HG03558 (cell line): ENCODE measurements at regions not wholly inside any gene's neighbourhood (a gene's known extent, or its start where the extent isn't known, plus 50 kb on each side); places are given as distances from the start of the nearest gene placed in this dataset.
"Not testable (repeated sequence)": the region's sequence is repeated elsewhere in the genome, so short reads cannot be mapped to it uniquely, and the experiment has no call there.

Source experiments
- ATAC-seq: cut with Tn5 transposase; IDR thresholded peaks from one replicate; pipeline ENCODE4 v1.9.1; 2021; ENCODE audit warnings: moderate number of reproducible peaks; ENCODE audit not compliant: unreplicated experiment; ENCODE audit errors: extremely low read depth

DNA sequence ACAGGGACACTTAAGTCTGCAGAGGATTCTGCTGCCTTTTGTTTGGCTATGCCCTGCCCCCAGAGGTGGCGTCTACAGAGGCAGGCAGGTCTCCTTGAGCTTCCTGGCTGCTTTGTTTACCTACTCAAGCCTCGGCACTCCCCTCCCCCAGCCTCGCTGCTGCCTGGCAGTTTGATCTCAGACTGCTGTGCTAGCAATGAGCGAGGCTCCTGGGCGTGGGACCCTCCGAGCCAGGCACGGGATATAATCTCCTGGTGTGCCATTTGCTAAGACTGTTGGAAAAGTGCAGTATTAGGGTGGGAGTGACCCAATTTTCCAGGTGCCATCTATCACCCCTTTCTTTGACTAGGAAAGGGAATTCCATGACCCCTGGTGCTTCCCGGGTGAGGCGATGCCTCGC is 725.0 kb upstream of the HS6ST1 start:
- ATAC-seq, result not testable (repeated sequence)

DNA sequence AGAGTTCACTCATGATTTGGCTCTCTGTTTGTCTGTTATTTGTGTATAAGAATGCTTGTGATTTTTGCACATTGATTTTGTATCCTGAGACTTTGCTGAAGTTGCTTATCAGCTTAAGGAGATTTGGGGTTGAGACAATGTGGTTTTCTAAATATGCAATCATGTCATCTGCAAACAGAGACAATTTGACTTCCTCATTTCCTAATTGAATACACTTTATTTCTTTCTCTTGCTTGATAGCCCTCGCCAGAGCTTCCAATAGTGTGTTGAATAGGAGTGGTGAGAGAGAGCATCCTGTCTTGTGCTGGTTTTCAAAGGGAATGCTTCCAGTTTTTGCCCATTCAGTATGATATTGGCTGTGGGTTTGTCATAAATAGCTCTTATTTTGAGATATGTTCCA is 727.8 kb upstream of the HS6ST1 start:
- not testable (repeated sequence) for ATAC-seq

DNA sequence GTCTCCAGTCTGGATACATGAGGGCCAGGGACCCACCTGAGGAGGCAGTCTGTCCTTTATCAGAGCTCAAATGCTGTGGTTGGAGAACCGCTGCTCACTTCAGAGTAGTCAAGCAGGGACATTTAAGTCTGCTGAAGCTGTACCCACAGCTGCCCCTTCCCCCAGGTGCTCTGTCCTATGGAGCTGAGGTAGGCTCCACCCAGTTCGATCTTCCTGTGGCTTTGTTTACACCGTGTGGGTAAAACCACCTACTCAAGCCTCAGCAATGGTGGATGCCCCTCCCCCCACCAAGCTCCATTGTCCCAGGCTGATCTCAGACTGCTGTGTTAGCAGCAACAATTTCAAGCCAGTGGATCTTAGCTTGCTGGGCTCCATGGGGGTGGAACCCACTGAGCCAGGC is 731.4 kb upstream of the HS6ST1 start:
- ATAC-seq, result no peak

- no peak for ATAC-seq
These were observed 736.6 kb upstream of the HS6ST1 start for GRCh38 chr2:129055242-129055641.

DNA sequence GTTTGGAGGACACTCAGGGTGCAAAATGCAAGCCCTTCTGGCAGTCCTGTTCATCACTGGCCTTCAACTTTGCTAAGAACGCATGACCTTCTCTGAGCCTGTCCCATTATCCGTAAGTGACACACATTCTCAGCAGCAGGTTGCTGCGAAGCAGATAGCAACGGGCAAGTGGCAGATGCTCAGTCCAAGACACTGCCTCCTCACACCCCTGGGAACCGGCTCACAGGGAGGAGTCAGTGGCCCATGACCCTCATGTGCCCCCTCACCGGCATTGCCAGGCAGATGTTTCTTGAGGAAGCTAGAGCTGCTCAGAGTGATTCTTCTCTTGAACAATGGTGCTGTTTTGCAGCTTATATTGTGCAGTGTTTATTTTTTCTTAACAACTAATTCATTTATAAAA is 737.2 kb upstream of the HS6ST1 start:
- ATAC-seq, result no peak

DNA sequence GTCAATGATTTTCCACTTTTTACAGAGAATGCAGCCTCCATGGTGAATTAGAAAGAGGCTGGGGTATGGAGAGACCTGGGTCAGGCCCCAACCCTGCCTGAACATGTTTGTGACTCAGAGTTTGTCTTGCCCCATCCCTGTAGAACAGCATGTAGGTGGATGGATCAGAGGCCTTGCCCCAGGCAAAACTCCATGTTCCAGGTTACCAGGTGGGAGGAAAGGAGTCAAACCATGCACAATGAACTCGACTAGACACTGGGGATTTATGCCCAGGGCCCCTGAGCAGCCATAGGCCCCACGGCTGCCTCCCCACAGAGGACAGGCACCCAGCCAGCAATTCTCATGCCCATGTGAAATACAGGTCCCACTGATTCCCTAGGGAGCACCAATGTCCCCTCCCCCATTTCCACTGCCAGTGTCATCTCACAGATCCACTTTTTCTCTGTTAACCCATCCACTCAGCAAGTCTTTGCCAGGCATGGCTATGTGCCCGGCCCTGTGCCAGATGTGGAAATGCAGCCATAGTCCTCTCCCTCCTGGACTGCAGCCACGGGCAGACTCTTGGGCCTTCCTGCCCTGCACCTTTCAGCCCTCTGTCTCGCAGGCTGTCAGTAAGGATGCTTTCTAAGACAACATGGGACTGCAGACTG is 737.8 kb upstream of the HS6ST1 start:
- no peak for ATAC-seq

DNA sequence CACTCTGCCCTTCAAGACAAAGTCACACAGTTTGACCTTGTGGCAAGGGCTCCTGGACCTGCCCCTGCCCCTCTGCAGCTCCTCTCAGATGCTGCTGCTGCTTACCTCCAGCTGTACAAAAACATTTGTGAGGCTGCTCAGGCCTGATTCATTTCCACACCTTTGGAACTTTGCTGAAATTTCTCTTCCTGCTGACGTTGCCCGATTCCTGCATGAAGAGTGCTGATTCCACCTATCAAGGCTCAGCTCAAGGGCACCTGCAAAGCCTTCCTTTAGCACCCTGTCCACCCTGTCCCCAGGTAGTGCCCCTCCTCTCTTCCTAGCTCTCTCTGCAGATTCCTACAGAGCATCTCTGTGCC is 738.3 kb upstream of the HS6ST1 start:
- no peak for ATAC-seq

DNA sequence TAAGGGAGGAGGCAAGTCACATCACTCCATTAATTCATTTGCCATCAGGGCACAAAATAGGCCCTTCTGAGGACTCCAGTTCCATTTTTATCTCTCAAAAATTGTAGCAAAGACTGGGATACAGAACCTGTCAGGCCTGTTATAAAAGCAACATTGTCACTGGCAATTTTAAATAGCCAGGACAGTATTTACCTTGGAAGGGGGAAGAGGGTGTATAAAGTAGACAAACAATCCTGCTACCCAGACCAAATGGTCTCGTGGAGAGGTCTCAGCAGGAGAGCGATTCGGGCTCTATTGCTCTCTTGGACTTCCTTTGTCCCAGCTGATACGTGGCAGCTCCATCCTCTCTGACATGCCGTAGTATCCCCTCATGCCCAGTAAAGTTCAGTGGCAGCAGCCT is 740.3 kb upstream of the HS6ST1 start:
- ATAC-seq, result no peak

GRCh38 chr2:129059476-129059875 is 740.8 kb upstream of the HS6ST1 start:
- ATAC-seq, result no peak

DNA sequence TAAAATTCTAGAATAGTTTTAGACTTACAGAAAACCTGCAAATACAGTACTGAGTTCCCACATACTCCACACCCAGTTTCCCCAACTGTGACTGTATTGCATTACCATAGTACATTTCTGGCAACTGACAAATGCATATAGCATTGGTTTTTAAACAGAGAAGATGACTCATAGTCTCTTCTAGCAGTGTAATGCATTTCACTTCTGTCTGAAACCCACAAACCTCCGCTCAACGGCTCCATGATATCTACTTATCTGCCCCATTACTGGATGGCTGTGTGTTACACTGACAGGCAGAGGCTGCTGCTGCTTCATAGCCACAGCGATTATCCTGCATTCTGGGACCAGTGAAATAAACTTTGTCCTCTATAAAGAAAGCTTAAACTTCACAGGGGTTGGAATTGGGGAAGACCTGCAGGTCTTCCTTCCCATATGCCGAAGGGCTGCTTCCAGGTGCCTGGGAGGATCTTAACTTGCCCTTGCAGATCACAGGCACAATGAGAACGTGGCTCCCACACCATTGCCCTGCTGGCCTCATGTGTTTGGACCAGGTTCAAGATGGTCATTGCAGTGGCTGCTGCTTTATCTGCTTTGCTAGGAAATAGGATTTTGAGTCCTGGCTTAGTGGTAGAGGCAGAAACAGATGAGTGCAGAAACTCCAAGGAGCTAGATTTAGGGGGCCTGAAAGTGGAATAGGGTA is 742.6 kb upstream of the HS6ST1 start:
- peak; percentile 68 for ATAC-seq

GRCh38 chr2:129061769-129062121 is 743.1 kb upstream of the HS6ST1 start:
- ATAC-seq, result no peak

GRCh38 chr2:129062146-129062912 is 743.7 kb upstream of the HS6ST1 start:
- no peak for ATAC-seq

- no peak for ATAC-seq
These were observed 748.4 kb upstream of the HS6ST1 start for GRCh38 chr2:129067070-129067469.

DNA sequence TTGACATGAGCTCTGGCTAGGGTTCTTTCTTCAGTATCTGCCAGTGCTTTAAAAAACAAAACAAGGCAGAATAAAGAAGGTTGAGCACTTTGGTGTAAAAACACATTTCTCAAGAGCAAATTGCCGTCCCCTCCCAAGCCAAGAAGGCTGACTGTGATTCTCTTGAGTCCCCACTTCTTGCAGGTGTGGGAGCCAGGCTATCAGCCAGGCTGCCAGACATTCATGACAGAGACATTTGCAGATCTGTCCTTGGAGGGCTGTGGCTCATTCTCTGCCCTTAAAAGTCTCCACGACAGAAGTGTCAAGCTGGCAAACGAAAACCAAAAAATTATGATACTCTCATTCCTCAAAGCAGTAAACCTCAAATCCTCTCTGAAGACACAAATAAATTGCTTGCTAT is 749.3 kb upstream of the HS6ST1 start:
- no peak for ATAC-seq

DNA sequence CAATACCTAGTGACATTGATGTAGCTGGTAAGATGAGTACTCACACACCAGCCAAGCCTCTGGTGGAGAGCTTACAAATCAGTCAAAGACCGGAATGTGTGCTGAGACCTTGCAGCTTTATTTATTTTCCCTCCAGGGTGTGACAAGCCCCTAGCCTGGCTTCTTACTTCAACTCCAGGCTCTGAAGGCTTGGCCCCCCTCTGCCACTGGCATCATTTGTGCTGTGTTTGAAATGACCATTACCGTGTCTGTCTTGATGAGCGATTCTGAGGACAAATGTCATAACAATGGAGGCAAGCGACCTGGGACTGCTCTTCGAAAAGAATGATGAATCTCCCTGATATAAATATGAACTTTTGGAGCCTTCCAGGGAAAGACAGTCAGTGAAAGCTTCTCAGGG is 749.9 kb upstream of the HS6ST1 start:
- no peak for ATAC-seq

- ATAC-seq, result no peak
These were observed 751.4 kb upstream of the HS6ST1 start for GRCh38 chr2:129069875-129070594.

GRCh38 chr2:129070663-129071062 is 752.0 kb upstream of the HS6ST1 start:
- ATAC-seq, result no peak

GRCh38 chr2:129071531-129071930 is 752.9 kb upstream of the HS6ST1 start:
- no peak for ATAC-seq

GRCh38 chr2:129074298-129074920 is 755.7 kb upstream of the HS6ST1 start:
- ATAC-seq, result no peak

DNA sequence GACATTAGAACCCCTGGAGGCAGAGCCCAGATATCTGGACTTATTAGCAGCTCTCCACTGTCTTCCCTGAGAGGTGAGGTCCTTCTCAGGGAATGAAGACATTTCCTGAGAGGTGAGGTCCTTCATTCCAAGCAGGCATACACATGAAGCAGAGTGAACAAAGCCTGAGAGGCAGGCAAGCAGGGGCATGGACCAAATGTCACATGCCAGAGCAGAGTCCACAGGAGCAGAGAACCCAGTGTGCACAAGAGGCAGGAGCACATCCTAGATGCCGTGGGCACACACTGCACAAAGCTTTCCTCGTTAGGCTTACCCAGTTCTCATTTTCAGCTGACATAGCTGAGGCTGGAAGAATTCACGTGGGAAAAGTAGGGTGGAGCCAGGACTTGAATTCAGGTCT is 759.9 kb upstream of the HS6ST1 start:
- ATAC-seq, result no peak
